ENCODE measurements at regions not wholly inside any gene's neighbourhood (a gene's known extent, or its start where the extent isn't known, plus 50 kb on each side); places are given as distances from the start of the nearest gene placed in this dataset.

GRCh38 chr4:62881901-62882300, 1527.3 kb downstream of the TECRL start:
- no peak for DNase-seq
- H4K91ac ChIP-seq (ENCODE audit: insufficient read length, low read depth, low read length), result no peak overlapping the region
- H3K4me2 ChIP-seq (ENCODE audit: insufficient read depth, insufficient read length, low read length), result no peak overlapping the region
- H2AFZ ChIP-seq (ENCODE audit: low read length), result no peak overlapping the region
- TF ChIP-seq CTCF (conservative IDR thresholded peaks at IDR 0.05), result no peak
- H3K9ac ChIP-seq (ENCODE audit: extremely low read depth, insufficient read length, low read length), result no peak overlapping the region
- H2BK12ac ChIP-seq (ENCODE audit: insufficient read length, low read depth, low read length), result no peak overlapping the region
- H3T11ph ChIP-seq (ENCODE audit: low read length), result no peak overlapping the region
- Mint-ChIP-seq H3K36me3 (ENCODE audit: insufficient read depth in 1 of 3, low read depth in 3 of 3) (no peaks in the 10 kb centered on the region), H3K4me3 (no peak overlapping the region), H3K27ac (no peak overlapping the region), H3K9me3 (no peaks in the 10 kb centered on the region), H3K4me1 (no peaks in the 10 kb centered on the region; a peak in 1 of 4 replicates), H3K27me3 (ENCODE audit: low read depth) (no peaks in the 10 kb centered on the region)
- no peaks in the 10 kb centered on the region for H3K4me1 ChIP-seq (ENCODE audit: insufficient read depth, low read length)
- H3K23ac ChIP-seq (ENCODE audit: insufficient read length, low read depth, low read length), result no peak overlapping the region
- H3K79me1 ChIP-seq (ENCODE audit: insufficient read depth, low read depth, low read length, poor library complexity, severe bottlenecking), result no peaks in the 10 kb centered on the region
- H2BK15ac ChIP-seq (ENCODE audit: low read depth, low read length), result no peak overlapping the region
- no peak overlapping the region for H2AK5ac ChIP-seq (ENCODE audit: insufficient read length, low read length)
- no peaks in the 10 kb centered on the region for H4K20me1 ChIP-seq (ENCODE audit: control insufficient read depth, insufficient read depth, insufficient read length)
- no peak overlapping the region for H2BK5ac ChIP-seq (ENCODE audit: insufficient read length, low read length)
- H4K5ac ChIP-seq (ENCODE audit: insufficient read length, low read depth, low read length), result no peak overlapping the region
- no peaks in the 10 kb centered on the region for H3K79me2 ChIP-seq (ENCODE audit: insufficient read depth, low read length)
- no CpG with 5 or more reads among the region's 3 CpGs for WGBS (ENCODE audit: extremely low coverage, insufficient read length, low lambda C conversion rate)
- H3K9me3 ChIP-seq (ENCODE audit: control insufficient read depth, low read depth, low read length), result no peaks in the 10 kb centered on the region
- no peak overlapping the region for H3K14ac ChIP-seq (ENCODE audit: insufficient read depth, low read length)
- no peak overlapping the region for H4K8ac ChIP-seq (replicated peaks; ENCODE audit: insufficient read length, low read depth, low read length)
- no peaks in the 10 kb centered on the region for H3K27me3 ChIP-seq (ENCODE audit: insufficient read depth, low read length)
- H3K23me2 ChIP-seq (ENCODE audit: insufficient read length, low read depth, low read length, poor library complexity, severe bottlenecking), result no peaks in the 10 kb centered on the region
- no peak overlapping the region for H3K18ac ChIP-seq (ENCODE audit: insufficient read length, low read depth, low read length)
- no peak overlapping the region for H3K27ac ChIP-seq (ENCODE audit: insufficient read length, low read depth, low read length)
- H3K56ac ChIP-seq (ENCODE audit: insufficient read length, low read depth, low read length), result no peak overlapping the region
- H2BK120ac ChIP-seq (ENCODE audit: low read depth, low read length, poor library complexity, severe bottlenecking), result no peak overlapping the region
- H3K4ac ChIP-seq (ENCODE audit: low read depth, low read length), result no peak overlapping the region
- H2BK20ac ChIP-seq (ENCODE audit: low read depth, low read length, poor library complexity, severe bottlenecking), result no peak overlapping the region

Measured in H9 (cell line).